ENCODE measurements at regions not wholly inside any gene's neighbourhood (a gene's known extent, or its start where the extent isn't known, plus 50 kb on each side); places are given as distances from the start of the nearest gene placed in this dataset.

- no peak for FAIRE-seq
- BruUV-seq (replicated peaks): no TSS peak
Observed at GRCh38 chr4:102440498-102440897, 60.7 kb upstream of the NFKB1 start.

More at GRCh38 chr4:102440498-102440897, 60.7 kb upstream of the NFKB1 start:
- H3K9me1 ChIP-seq (ENCODE audit: control insufficient read depth, insufficient read depth, low read length): no peaks in the 10 kb centered on the region
- DNase-seq (ENCODE audit: extremely low read depth in 1 of 4, low spot score in 3 of 4): no peak
- ChIA-PET POLR2A (no interaction called here), CTCF (ENCODE audit: low intra/inter-chr PET ratio) (no interaction called here)
- ATAC-seq: no peak
- 7% methylated on average over 1 of the region's 1 CpG for WGBS (ENCODE audit: insufficient coverage, low coverage, missing lambda C conversion rate)
- intact Hi-C loops (cut with micrococcal nuclease) (no loop called here), in situ Hi-C loops (cut with MboI) (loop anchor here (10.0 kb wide), 1 partner anchor 564 kb away; no protein-coding TSS in a partner anchor)
- no peaks in the 10 kb centered on the region for H3K9me3 ChIP-seq (replicated peaks; ENCODE audit: control insufficient read depth, insufficient read depth, low read depth, low read length)
- no peaks in the 10 kb centered on the region for H4K20me1 ChIP-seq (replicated peaks; ENCODE audit: control insufficient read depth, insufficient read depth, low read length)
- no peak overlapping the region for H3K4me3 ChIP-seq
- H3K27me3 ChIP-seq (ENCODE audit: control insufficient read depth in 2 of 2, insufficient read depth in 2 of 2, low read length in 2 of 2): no peaks in the 10 kb centered on the region; a peak in 1 of 5 replicates
- H3K27ac ChIP-seq (ENCODE audit: extremely low read depth, low read depth, low read length): no peak overlapping the region
- no peak overlapping the region for H3K9ac ChIP-seq (ENCODE audit: insufficient read depth in 1 of 2, low read depth in 2 of 2, low read length in 2 of 2)
- H3K36me3 ChIP-seq (ENCODE audit: control insufficient read depth, insufficient read depth, low read length): no peaks in the 10 kb centered on the region
- TF ChIP-seq HNRNPLL (IDR thresholded peaks at IDR 0.05; ENCODE audit: low read depth, low read length, poor library complexity, severe bottlenecking) (no peak), ZNF512 (tag; IDR thresholded peaks at IDR 0.05) (no peak), NR1H2 (CRISPR knock-in tag; IDR thresholded peaks at IDR 0.05) (no peak), ZNF274 (IDR thresholded peaks at IDR 0.05; ENCODE audit: borderline replicate concordance, low read depth, low read length) (no peak), GATAD2A (IDR thresholded peaks at IDR 0.05) (no peak), ZFP91 (CRISPR knock-in tag; IDR thresholded peaks at IDR 0.05) (no peak), POLR2AphosphoS2 (IDR thresholded peaks at IDR 0.05; ENCODE audit: low read length) (no peak), ZKSCAN1 (IDR thresholded peaks at IDR 0.05; ENCODE audit: low read depth, low read length) (no peak), ZNF79 (CRISPR knock-in tag; IDR thresholded peaks at IDR 0.05; ENCODE audit: low read depth) (no peak), RBBP5 (IDR thresholded peaks at IDR 0.05; ENCODE audit: borderline replicate concordance, insufficient read depth, low read length, poor library complexity, severe bottlenecking) (no peak), ZNF644 (tag; IDR thresholded peaks at IDR 0.05; ENCODE audit: low read depth) (no peak), DLX4 (CRISPR knock-in tag; IDR thresholded peaks at IDR 0.05) (no peak), BRF2 (IDR thresholded peaks at IDR 0.05; ENCODE audit: borderline replicate concordance, insufficient read depth, insufficient read length) (no peak), SAFB2 (IDR thresholded peaks at IDR 0.05; ENCODE audit: borderline replicate concordance, low read depth, low read length, severe bottlenecking) (no peak)
- H3K4me1 ChIP-seq (replicated peaks in 1 of 2; ENCODE audit: control insufficient read depth in 2 of 2, insufficient read depth in 2 of 2, low read length in 2 of 2): peaks cover 0 to 21% of the 10 kb centered on the region in 2 experiments; a peak in 2 of 5 replicates
- no peak overlapping the region for H2AFZ ChIP-seq (ENCODE audit: low read depth, low read length)
- no peaks in the 10 kb centered on the region for H3K79me2 ChIP-seq (ENCODE audit: control insufficient read depth, insufficient read depth, low read length)
- H3K4me2 ChIP-seq (ENCODE audit: insufficient read depth, low read length): no peak overlapping the region

All from K562 (cell line).